GM21723 (cell line): ENCODE measurements at regions not wholly inside any gene's neighbourhood (a gene's known extent, or its start where the extent isn't known, plus 50 kb on each side); places are given as distances from the start of the nearest gene placed in this dataset.

Source experiments
- ATAC-seq: cut with Tn5 transposase; IDR thresholded peaks from one replicate; pipeline ENCODE4 v1.9.1; 2021; ENCODE audit warnings: mild to moderate bottlenecking, moderate library complexity; ENCODE audit not compliant: unreplicated experiment

DNA sequence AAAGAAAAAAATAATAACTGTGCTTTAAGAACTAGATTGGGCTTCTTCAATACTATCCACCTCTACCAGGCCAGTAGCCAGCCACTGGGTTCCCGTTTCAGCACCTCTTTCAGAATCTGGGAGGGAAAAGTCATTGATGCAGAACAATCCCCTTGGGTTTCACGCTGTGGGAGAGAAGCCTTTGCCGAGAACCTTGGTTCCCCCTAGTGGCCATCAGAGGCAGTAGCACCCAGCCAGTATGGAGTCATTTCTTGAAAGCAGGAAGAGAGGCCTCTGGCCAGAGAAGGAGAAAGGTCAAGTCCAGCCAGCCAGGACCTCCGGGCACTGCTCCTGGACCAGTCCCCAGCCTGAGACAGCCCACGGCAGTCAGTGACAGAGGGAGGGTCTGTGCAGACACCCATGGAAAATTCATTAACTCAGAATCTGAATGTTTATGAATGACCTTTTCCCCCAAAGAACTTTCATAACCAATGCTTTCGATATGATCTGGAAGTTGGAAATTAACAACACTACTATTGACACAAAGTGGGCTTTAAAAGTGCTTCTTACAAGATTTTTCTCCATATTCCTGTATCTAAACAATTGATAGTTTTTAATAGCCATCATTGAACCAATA is 51.2 kb upstream of the CDH5 start:
- peak; percentile 93 for ATAC-seq

- no peak for ATAC-seq
Observed at GRCh38 chr16:66311306-66311705, 55.2 kb upstream of the CDH5 start.

DNA sequence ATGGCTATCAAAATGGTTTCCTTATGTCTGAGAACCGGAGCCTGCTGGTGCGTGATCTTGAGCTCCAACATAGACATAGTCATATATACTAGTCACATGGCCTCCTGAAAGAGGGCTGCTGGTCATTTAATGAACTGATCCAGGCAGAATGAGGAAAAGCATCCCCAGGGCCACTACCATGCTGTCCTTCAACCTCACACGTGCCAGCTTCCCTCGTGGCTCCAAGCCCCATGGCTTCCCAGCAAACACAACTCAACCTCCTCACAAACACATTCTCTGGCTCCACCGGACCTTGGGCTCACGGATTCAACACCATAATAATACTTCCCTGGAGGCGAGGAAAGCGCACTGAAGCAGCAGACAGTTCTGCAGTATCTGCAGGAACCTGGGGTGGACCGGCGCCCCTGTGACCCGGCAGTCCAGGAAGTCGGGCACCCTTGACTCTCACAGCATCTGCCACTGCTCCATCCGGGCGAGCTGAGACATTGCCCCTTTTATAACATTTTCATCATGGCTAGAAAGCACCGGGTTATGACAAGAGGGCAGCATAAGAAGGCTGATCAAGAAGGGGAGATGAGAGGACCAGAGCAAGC is 57.2 kb upstream of the CDH5 start:
- no peak for ATAC-seq

GRCh38 chr16:66308096-66308495 is 58.4 kb upstream of the CDH5 start:
- no peak for ATAC-seq

GRCh38 chr16:66306366-66307150 is 59.9 kb upstream of the CDH5 start:
- no peak for ATAC-seq

GRCh38 chr16:66304961-66305360 is 61.5 kb upstream of the CDH5 start:
- no peak for ATAC-seq

GRCh38 chr16:66304151-66304550 is 62.3 kb upstream of the CDH5 start:
- no peak for ATAC-seq

GRCh38 chr16:66300501-66300900 is 66.0 kb upstream of the CDH5 start:
- ATAC-seq, result no peak

DNA sequence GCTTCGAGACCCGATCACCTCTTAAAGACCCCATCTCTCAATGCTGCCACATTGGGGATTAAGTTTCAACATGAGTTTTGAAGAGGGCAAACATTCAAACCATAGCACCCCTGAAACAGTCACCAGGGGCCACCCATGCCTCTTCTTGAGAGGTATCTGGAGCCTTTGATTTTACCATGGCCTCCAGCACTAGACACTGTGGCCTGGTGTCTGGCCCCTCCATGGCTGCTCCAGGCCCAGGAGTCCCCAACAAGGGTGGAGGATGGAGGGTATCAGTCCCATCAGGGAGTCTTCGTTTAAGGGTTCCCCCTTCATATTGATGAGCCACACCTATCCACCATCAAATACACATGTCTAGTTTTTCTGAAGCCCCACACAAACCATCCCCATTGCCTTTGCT is 66.5 kb upstream of the CDH5 start:
- ATAC-seq, result no peak

- no peak for ATAC-seq
Observed at GRCh38 chr16:66299349-66299748, 67.1 kb upstream of the CDH5 start.

DNA sequence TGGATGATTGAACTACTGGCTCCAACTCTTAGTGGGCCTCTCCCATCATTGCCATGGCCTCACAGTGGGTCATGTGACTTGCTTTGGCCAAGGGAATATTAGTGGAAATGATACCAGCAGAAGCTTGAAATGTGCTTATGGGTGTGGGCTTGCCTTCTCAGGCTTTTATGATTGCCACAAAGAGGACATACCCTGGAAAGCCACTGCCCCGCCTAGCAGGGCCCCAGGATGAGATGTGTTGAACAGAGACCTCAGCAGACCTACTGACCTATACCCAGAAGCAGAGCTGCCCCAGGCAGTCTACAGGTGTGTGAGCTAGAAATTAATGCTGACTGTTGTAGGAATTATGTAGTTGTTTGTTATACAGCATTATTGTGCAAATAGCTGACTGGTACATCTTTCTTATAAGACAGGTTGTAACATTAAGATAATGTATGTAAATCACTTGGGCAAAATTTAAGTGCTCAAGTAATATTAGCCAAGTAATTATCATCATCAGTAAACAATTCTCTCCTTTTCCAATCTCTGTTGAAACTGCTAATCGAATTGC is 67.8 kb upstream of the CDH5 start:
- ATAC-seq, result no peak

DNA sequence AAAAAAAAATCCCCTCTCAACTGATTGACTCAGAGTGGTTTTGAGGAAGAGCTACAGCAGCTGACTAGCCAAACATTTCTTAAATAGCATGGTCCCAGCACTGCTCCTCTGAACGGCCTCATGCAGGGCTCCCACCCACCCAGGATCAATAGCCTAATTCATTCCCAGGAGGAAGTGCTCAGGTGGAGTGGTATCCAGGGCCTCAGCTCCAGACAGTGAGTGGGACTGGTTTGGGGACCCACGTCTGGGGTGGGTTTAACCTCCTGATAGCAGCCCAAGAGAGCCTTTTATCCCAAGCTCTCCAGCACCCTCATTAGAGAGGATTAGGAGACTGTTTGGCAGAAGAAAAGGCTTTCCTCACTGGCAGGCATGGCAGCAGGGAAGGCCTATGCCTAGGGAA is 68.5 kb upstream of the CDH5 start:
- ATAC-seq, result no peak

DNA sequence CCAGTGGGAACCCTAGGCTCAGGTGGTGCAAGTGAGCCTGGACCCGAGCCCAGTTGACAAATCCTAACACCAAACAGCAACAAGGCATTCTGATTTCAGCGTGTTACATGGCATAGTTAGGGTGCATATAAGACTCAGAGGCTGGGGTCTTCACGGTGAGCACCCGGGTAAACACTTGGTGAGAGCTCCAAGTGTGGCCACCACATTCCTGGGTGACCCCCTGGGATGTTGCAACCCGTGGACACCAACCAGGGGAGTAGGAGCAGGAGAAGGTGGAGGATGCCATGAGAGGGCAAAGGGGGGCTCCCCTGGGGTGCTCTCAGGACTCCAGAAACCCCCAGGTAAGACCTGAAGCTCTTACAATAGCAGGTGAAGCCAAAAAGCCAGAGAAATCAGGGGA is 69.9 kb upstream of the CDH5 start:
- no peak for ATAC-seq

GRCh38 chr16:66295761-66296546 is 70.5 kb upstream of the CDH5 start:
- no peak for ATAC-seq

GRCh38 chr16:66295213-66295612 is 71.3 kb upstream of the CDH5 start:
- no peak for ATAC-seq

DNA sequence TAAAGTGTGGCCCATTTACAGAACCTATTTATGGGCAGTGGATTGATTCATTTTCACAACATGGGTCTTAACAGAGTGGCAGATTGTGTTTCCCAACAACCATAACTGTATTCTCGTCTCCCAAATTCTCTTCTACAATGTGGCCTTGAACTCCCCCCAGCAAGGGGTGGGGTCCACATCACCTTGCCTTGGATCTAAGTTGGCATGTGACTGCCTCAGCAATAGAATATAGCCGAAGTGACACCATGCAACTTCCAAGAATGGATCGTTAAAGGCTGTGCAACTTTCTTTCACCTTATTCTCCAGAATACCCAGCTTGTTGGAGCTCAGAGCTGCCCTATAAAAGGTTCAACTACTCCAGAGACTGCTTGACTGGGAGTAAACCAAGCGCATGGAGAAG is 72.0 kb upstream of the CDH5 start:
- no peak for ATAC-seq

- no peak for ATAC-seq
Observed at GRCh38 chr16:66293932-66294331, 72.6 kb upstream of the CDH5 start.

DNA sequence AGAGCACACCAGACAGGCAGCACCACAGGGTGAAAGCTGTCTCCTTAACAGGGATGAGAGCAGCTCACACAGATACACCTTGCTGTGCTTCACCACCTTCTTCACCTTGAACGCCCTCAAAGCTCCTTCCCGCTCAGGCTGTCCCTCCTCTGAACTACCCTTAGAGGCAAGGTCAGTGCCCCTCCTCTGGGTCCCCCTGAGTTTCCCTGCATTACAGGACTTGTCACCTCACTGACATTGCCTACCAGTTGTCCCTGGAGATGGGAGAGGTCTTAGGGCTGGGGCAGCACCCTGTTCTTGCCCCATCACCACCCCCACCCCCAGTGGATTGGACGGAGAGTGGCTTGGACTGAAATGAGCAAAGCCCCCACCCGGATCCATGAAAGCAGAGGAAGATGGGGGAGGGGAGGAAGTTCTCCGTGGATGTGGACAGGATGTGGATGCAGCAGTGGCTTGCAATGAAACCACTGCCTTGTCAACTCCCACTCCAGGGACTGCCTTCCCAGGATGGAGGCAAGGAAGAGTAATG is 73.2 kb upstream of the CDH5 start:
- ATAC-seq, result no peak

DNA sequence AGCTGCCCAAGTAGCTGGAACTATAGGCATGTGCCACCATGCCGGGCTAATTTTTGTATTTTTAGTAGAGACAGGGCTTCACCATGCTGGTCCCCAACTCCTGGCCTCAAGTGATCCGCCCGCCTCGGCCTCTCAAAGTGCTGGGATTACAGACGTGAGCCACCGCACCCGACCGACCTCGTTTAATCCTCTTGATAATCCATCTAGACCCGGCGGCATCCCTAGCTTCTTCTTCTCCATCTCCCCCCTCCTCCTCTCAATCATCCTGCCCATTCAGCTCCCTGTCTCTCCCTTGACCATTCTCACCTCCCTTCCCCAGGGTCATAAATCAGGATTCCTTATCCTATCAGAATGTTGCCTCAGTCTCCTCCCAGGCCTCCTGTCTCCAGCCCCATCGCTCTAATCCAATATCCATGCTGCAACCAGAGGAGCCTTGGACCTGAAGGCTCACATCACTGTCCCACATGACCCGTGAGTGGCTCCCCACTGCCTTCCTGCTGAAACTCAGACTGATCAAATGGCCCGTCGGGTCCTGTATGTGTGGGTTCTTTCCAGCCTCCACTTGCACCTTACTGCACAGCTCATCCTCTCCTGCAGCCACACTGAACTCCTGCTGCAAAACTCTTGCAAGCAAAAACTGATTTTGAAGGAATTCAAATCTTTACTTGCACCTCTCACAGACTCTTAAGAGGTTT is 74.1 kb upstream of the CDH5 start:
- no peak for ATAC-seq

DNA sequence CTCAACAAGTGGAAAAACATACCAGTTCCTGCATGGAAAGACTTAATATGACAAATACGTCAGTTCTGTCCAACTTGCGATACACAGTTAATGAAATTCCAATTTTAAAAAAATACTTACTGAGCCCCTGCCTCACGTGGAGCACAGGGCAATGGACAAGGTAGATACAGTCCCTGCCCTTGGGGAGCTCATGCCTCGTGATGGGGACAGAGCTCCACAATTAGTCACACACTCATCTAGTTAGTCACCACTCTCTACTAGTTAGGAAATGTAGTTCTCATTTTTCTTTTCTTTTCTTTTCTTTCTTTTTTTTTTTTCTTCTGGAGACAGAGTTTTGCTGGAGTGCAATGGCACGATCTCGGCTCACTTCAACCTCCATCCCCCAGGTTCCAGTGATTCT is 74.7 kb upstream of the CDH5 start:
- ATAC-seq, result no peak
